CD4-positive, alpha-beta memory T cell (primary cell): ENCODE measurements at regions not wholly inside any gene's neighbourhood (a gene's known extent, or its start where the extent isn't known, plus 50 kb on each side); places are given as distances from the start of the nearest gene placed in this dataset.

Experiments
- CTCF ChIA-PET: fragments of 350-600 bp; sonication (Branson Sonifier 250); formaldehyde crosslinking; loops from one replicate; lab custom pipeline; 2021; ENCODE audit warnings: inconsistent platforms; ENCODE audit not compliant: partially characterized antibody; lab: Charles Lee
- POLR2A ChIA-PET: fragments of 350-600 bp; sonication (Branson Sonifier 250); formaldehyde crosslinking; loops from one replicate; lab custom pipeline; 2021; ENCODE audit not compliant: partially characterized antibody; lab: Charles Lee
- DNase-seq, 5 donors: peaks; one replicate each; pipeline versions ENCODE4 v3.0.0 to v3.0.0-alpha.2; 2020 to 2022; ENCODE audit warnings: mixed read lengths in 1 of 5
- H3K27ac ChIP-seq: one replicate; pipeline ENCODE4 v1.7.0; 2013; ENCODE audit warnings: low read depth, low read length
- H3K27me3 ChIP-seq: 2 replicates; pipeline ENCODE4 v1.7.0; 2013; ENCODE audit warnings: mild to moderate bottlenecking, low read length, moderate library complexity; ENCODE audit not compliant: insufficient read depth
- H3K36me3 ChIP-seq: 2 replicates; pipeline ENCODE4 v1.7.0; 2013; ENCODE audit warnings: mild to moderate bottlenecking, low read length, moderate library complexity; ENCODE audit not compliant: insufficient read depth
- H3K4me1 ChIP-seq: 2 replicates; pipeline ENCODE4 v1.7.0; 2013; ENCODE audit warnings: mild to moderate bottlenecking, low read length, moderate library complexity; ENCODE audit not compliant: insufficient read depth
- H3K4me3 ChIP-seq, 2 donors: one replicate each; pipeline ENCODE4 v1.7.0; 2013; ENCODE audit warnings: low read length in 2 of 2, mild to moderate bottlenecking in 1 of 2
- H3K9me3 ChIP-seq, 2 donors: one replicate each; pipeline ENCODE4 v1.7.0; 2013; ENCODE audit warnings: low read length in 2 of 2, control low read depth in 1 of 2; ENCODE audit not compliant: control insufficient read depth in 1 of 2
- H3K27ac Mint-ChIP-seq, 7 donors: one replicate each; pipeline ENCODE4 v1.8.0; 2020 to 2021; ENCODE audit warnings: mixed read lengths in 7 of 7, mild to moderate bottlenecking in 6 of 7, inconsistent platforms in 3 of 7, moderate library complexity in 3 of 7
- H3K27me3 Mint-ChIP-seq, 2 donors: one replicate each; pipeline ENCODE4 v1.8.0; 2020 to 2021; ENCODE audit warnings: mixed read lengths in 2 of 2
- H3K36me3 Mint-ChIP-seq, 2 donors: one replicate each; pipeline ENCODE4 v1.8.0; 2020 to 2021; ENCODE audit warnings: mixed read lengths in 2 of 2, inconsistent platforms in 1 of 2, mild to moderate bottlenecking in 1 of 2
- H3K4me1 Mint-ChIP-seq, 4 donors: one replicate each; pipeline ENCODE4 v1.8.0; 2020 to 2021; ENCODE audit warnings: mixed read lengths in 4 of 4, mild to moderate bottlenecking in 1 of 4
- H3K4me3 Mint-ChIP-seq, 8 donors: one replicate each; pipeline ENCODE4 v1.8.0; 2020 to 2021; ENCODE audit warnings: mixed read lengths in 8 of 8, mild to moderate bottlenecking in 7 of 8, moderate library complexity in 6 of 8, inconsistent platforms in 3 of 8
- H3K9me3 Mint-ChIP-seq, 8 donors: one replicate each; pipeline ENCODE4 v1.8.0; 2020 to 2021; ENCODE audit warnings: mixed read lengths in 8 of 8, mild to moderate bottlenecking in 5 of 8, inconsistent platforms in 3 of 8, moderate library complexity in 1 of 8
- intact Hi-C: fragments of 100-400 bp; cut with micrococcal nuclease; formaldehyde crosslinking; loops from one replicate; pipeline ENCODE4 v1.15.1; 2023

GRCh38 chr13:74476365-74476764 is 342.2 kb upstream of the KLF12 start:
- POLR2A ChIA-PET = no interaction called here
- H3K27me3 Mint-ChIP-seq = peaks cover 1 to 3% of the 10 kb centered on the region in 2 donors

DNA sequence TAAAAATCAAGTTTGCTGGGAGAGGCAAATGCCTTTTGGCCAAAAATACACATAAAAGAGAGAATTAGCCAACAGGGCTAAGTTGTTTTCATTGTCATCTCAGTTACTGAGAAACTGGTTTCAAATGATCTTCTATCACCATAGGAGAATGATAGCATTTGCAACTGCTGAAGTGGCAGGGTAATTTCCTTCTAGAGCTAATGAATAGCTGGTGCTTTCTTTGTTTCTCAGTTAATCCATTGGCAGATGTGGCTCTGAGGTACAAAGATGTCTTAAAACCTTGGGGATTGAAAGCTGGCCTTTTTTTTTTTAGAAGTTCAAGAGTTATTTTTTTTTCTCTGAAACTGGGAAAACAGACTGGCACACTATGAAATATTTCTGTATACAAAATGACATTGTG is 332.7 kb upstream of the KLF12 start:
- H3K36me3 Mint-ChIP-seq = no peaks in the 10 kb centered on the region
- H3K4me1 Mint-ChIP-seq = no peaks in the 10 kb centered on the region
- peaks cover 0 to 2% (median 0%) of the 10 kb centered on the region in 8 donors for H3K9me3 Mint-ChIP-seq
- Histone ChIP-seq H3K27ac (no peak overlapping the region), H3K36me3 (no peaks in the 10 kb centered on the region), H3K4me3 (no peak overlapping the region), H3K4me1 (no peaks in the 10 kb centered on the region), H3K27me3 (no peaks in the 10 kb centered on the region), H3K9me3 (no peaks in the 10 kb centered on the region)
- no peak for DNase-seq
- ChIA-PET CTCF (interaction anchor here (0.7 kb wide), 1 partner anchor 1192 kb away, joined by 3 read pairs; no protein-coding TSS in a partner anchor), POLR2A (interaction anchor here (0.6 kb wide), 1 partner anchor 187 kb away, joined by 4 read pairs; no protein-coding TSS in a partner anchor)
- H3K27ac Mint-ChIP-seq = no peak overlapping the region
- peaks cover 2 to 11% of the 10 kb centered on the region in 2 donors for H3K27me3 Mint-ChIP-seq
- H3K4me3 Mint-ChIP-seq = no peak overlapping the region
- intact Hi-C loops = no loop called here

More at GRCh38 chr13:74476365-74476764, 342.2 kb upstream of the KLF12 start:
- peaks cover 0 to 4% (median 0%) of the 10 kb centered on the region in 8 donors for H3K9me3 Mint-ChIP-seq
- no peak for DNase-seq
- H3K4me1 Mint-ChIP-seq = no peaks in the 10 kb centered on the region
- CTCF ChIA-PET = no interaction called here
- no peak overlapping the region for H3K4me3 ChIP-seq
- no peak overlapping the region for H3K4me3 Mint-ChIP-seq
- no peaks in the 10 kb centered on the region for H3K27me3 ChIP-seq
- no peaks in the 10 kb centered on the region for H3K9me3 ChIP-seq
- no peak overlapping the region for H3K27ac ChIP-seq
- no peaks in the 10 kb centered on the region for H3K36me3 ChIP-seq
- no peak overlapping the region for H3K27ac Mint-ChIP-seq
- intact Hi-C loops = no loop called here
- no peaks in the 10 kb centered on the region for H3K4me1 ChIP-seq
- H3K36me3 Mint-ChIP-seq = no peaks in the 10 kb centered on the region

DNA sequence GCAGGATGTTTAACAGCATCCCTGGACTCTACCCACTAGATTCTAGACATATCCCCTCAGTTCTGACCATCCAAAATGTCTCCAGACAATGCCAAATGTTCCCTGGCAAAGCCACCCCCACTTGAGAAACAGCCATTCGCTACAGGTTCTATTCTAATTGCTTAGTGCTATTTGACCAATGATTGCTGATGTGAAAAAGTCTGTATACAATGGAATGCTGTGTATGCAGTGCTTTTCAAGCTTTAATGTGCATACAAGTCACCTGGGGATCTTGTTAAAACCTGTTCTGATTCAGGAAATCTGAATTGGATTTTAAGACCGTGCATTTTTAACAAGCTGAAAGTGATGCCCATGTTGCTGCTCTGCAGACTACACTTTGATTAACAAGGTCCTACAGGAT is 331.8 kb upstream of the KLF12 start:
- no peaks in the 10 kb centered on the region for H3K36me3 Mint-ChIP-seq
- intact Hi-C loops = no loop called here
- H3K27ac Mint-ChIP-seq = peak overlapping the region in 1 of 7 donors; percentile 25
- ChIA-PET CTCF (interaction anchor here (1.4 kb wide), 1 partner anchor 16 kb away, joined by 3 read pairs; no protein-coding TSS in a partner anchor), POLR2A (no interaction called here)
- Histone ChIP-seq H3K4me1 (no peaks in the 10 kb centered on the region), H3K27ac (no peak overlapping the region), H3K27me3 (no peaks in the 10 kb centered on the region), H3K4me3 (no peak overlapping the region), H3K9me3 (no peaks in the 10 kb centered on the region), H3K36me3 (no peaks in the 10 kb centered on the region)
- H3K4me1 Mint-ChIP-seq = no peaks in the 10 kb centered on the region
- no peak overlapping the region for H3K4me3 Mint-ChIP-seq
- H3K9me3 Mint-ChIP-seq = peaks cover 0 to 2% (median 0%) of the 10 kb centered on the region in 8 donors
- peaks cover 2 to 9% of the 10 kb centered on the region in 2 donors for H3K27me3 Mint-ChIP-seq
- DNase-seq = no peak

GRCh38 chr13:74465271-74465670 is 331.1 kb upstream of the KLF12 start:
- POLR2A ChIA-PET = no interaction called here
- Mint-ChIP-seq H3K36me3 (no peaks in the 10 kb centered on the region), H3K27me3 (peaks cover 4 to 12% of the 10 kb centered on the region in 2 donors), H3K9me3 (peaks cover 0 to 2% (median 0%) of the 10 kb centered on the region in 8 donors), H3K4me3 (no peak overlapping the region), H3K27ac (no peak overlapping the region), H3K4me1 (no peaks in the 10 kb centered on the region)
- no peak overlapping the region for H3K4me3 ChIP-seq
- no peaks in the 10 kb centered on the region for H3K27me3 ChIP-seq
- H3K27ac ChIP-seq = no peak overlapping the region
- no peaks in the 10 kb centered on the region for H3K36me3 ChIP-seq
- H3K4me1 ChIP-seq = no peaks in the 10 kb centered on the region
- no peaks in the 10 kb centered on the region for H3K9me3 ChIP-seq
- intact Hi-C loops = no loop called here
- CTCF ChIA-PET = interaction anchor here (1.4 kb wide), 1 partner anchor 17 kb away, joined by 3 read pairs; no protein-coding TSS in a partner anchor
- DNase-seq = no peak

- POLR2A ChIA-PET = no interaction called here
Measured at GRCh38 chr13:74464670-74465069, 330.5 kb upstream of the KLF12 start.

GRCh38 chr13:74461011-74461410 is 326.8 kb upstream of the KLF12 start:
- Histone ChIP-seq H3K4me1 (no peaks in the 10 kb centered on the region), H3K9me3 (no peaks in the 10 kb centered on the region), H3K4me3 (no peak overlapping the region), H3K36me3 (no peaks in the 10 kb centered on the region), H3K27ac (no peak overlapping the region), H3K27me3 (no peaks in the 10 kb centered on the region)
- peak overlapping the region in 1 of 7 donors; percentile 30 for H3K27ac Mint-ChIP-seq
- intact Hi-C loops = no loop called here
- POLR2A ChIA-PET = no interaction called here
- CTCF ChIA-PET = no interaction called here
- DNase-seq = no peak
- no peaks in the 10 kb centered on the region for H3K36me3 Mint-ChIP-seq
- no peaks in the 10 kb centered on the region for H3K9me3 Mint-ChIP-seq
- peaks cover 8 to 9% of the 10 kb centered on the region in 2 donors for H3K27me3 Mint-ChIP-seq
- no peaks in the 10 kb centered on the region for H3K4me1 Mint-ChIP-seq
- H3K4me3 Mint-ChIP-seq = no peak overlapping the region

More at GRCh38 chr13:74464670-74465069, 330.5 kb upstream of the KLF12 start:
- Histone ChIP-seq H3K9me3 (no peaks in the 10 kb centered on the region), H3K4me3 (no peak overlapping the region), H3K27me3 (no peaks in the 10 kb centered on the region), H3K4me1 (no peaks in the 10 kb centered on the region), H3K27ac (no peak overlapping the region), H3K36me3 (no peaks in the 10 kb centered on the region)
- Mint-ChIP-seq H3K27me3 (peaks cover 4 to 12% of the 10 kb centered on the region in 2 donors), H3K9me3 (no peaks in the 10 kb centered on the region), H3K27ac (no peak overlapping the region), H3K4me3 (no peak overlapping the region), H3K4me1 (no peaks in the 10 kb centered on the region), H3K36me3 (no peaks in the 10 kb centered on the region)
- DNase-seq = no peak
- intact Hi-C loops = no loop called here
- CTCF ChIA-PET = interaction anchor here (1.4 kb wide), 1 partner anchor 17 kb away, joined by 3 read pairs; no protein-coding TSS in a partner anchor

- DNase-seq = no peak
- ChIA-PET POLR2A (no interaction called here), CTCF (no interaction called here)
- Mint-ChIP-seq H3K4me3 (no peak overlapping the region), H3K27me3 (peaks cover 14 to 17% of the 10 kb centered on the region in 2 donors), H3K9me3 (peaks cover 0 to 13% (median 5%) of the 10 kb centered on the region in 8 donors), H3K27ac (no peak overlapping the region), H3K36me3 (peaks cover under 1 to 8% of the 10 kb centered on the region in 2 donors), H3K4me1 (peaks cover 0 to 4% (median 0%) of the 10 kb centered on the region in 4 donors)
- Histone ChIP-seq H3K36me3 (no peaks in the 10 kb centered on the region), H3K4me3 (no peak overlapping the region), H3K27ac (no peak overlapping the region), H3K4me1 (no peaks in the 10 kb centered on the region), H3K9me3 (no peaks in the 10 kb centered on the region), H3K27me3 (no peaks in the 10 kb centered on the region)
- intact Hi-C loops = no loop called here
Measured at GRCh38 chr13:74452881-74453280, 318.7 kb upstream of the KLF12 start.
